Left hindlimb (tissue), 1 donor: ENCODE measurements at regions not wholly inside any gene's neighbourhood (a gene's known extent, or its start where the extent isn't known, plus 50 kb on each side); places are given as distances from the start of the nearest gene placed in this dataset.

Source experiments
- DNase-seq: peaks from one replicate; pipeline ENCODE4 v3.0.0-alpha.2; 2018

DNA sequence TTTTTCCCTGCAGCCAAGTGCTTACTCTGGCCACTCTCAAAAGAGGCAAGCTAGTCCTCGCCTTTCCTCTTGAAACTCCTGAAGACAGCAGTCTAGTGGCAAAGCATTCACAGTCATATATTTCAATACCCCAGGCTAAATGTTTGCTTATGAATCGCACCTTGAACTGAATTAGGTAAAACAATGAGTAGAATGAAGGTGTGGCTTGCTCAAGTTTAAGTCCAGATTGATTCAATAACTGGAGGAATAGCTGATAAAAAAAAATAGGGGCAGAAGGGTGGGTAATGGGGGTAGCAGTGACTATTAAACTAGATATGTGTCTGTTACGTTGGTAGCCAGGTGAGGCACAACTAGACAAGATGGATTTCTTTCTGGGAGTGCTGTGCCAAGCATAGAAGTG, 88.2 kb upstream of the EPB41L3 start:
- no peak for DNase-seq

DNA sequence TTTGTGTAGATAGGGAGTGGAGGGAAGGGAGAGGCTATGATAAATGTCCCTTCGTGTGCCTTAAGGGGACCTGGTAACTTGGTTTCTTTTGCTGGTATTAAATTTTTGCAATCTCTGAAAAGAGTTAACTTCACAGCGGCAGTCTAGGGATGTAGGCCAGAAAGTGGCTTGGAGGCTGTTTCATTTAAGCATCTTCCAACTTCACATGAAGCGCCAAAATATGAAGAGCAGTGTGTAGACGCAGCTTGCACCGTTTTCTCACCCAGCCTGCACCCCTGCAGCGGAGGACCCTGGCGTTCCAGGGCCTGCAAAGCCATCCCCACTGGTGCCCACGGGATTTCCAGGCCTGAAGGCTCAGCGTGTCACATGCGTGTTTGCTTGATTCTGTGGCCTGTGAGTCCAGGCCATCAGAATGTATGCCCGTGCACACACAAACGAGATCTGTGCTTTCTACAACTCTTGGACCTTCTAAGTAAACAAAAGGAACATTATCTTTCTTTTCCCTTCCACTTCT, 87.2 kb upstream of the EPB41L3 start:
- DNase-seq = no peak

DNA sequence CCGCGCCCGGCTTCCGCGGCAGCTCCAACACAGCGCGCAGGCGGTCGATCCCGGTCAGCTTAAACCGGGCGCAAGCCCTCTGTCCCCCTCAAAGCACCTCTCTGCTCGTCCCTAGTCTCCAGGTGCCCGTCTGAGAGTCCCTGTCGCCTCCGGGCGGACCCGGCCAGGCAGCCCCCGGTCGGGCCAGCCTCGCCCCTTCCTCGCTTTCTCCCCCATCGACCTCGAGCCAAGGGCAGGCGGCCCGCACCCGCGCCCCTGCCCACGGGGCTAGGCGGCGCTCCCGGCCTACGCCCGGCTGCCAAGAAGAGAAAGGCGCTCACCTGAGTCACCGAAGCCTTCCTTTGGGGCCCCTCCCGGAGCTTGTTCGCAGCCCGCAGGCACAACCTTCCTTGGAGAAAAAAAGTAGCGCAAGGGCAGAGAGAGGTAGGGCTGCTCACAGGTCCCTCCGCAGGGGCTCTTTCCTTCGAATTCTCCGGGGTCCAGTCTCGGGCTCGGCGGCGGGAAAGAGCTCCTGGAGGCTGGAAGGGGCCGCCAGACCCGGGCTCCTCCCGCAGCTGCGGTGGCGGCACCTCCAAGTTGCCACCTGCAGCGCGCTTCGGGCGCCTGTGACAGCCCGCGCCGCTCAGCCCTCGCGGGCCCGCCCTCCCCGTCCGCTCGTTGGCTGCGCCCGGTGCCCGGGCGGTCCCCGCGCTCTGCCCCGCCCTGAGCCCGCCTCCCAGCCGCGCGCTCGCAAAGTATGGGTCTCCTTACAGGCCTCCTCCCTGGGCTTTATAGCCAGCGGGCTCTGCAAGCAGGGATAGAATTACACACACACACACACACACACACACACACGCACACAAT, 86.5 kb upstream of the EPB41L3 start:
- DNase-seq = peak; percentile 86

DNA sequence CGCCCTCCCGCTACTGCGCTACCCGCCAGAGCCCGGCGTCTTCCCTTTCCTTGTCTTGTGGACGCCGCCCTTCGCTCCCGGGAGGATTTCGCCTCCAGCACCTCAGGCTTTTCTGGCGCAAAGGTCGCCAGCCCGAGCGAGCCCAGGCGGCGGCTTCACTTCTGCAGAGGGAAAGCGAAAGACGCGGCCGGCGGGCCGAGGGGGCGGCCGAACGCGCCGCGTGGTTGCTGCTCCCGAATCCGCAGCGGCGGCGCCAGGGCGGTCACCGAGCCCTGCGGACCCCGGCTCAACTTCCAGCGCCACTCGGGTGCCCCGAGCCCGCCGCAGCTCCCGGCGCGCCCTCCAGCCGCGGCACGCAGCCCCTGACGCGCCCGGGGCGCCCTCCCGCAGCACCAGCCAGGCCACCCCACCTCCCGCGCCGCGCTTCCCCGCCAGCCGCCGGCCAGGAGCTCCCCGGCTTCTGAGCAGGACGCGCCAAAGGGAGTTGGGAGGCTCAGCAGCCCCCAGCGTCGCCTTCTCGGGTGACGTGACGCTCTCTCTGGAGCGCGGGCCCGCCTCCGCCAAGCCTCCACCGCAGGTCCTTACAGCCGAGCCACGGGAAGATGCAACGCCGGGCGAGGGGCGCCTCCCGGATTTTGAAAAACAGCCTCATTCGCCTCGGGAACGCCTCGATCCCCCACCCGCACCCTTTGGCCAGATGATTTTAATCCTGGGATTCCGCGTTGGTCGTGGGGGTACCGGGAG, 84.9 kb upstream of the EPB41L3 start:
- peak; percentile 66 for DNase-seq

DNA sequence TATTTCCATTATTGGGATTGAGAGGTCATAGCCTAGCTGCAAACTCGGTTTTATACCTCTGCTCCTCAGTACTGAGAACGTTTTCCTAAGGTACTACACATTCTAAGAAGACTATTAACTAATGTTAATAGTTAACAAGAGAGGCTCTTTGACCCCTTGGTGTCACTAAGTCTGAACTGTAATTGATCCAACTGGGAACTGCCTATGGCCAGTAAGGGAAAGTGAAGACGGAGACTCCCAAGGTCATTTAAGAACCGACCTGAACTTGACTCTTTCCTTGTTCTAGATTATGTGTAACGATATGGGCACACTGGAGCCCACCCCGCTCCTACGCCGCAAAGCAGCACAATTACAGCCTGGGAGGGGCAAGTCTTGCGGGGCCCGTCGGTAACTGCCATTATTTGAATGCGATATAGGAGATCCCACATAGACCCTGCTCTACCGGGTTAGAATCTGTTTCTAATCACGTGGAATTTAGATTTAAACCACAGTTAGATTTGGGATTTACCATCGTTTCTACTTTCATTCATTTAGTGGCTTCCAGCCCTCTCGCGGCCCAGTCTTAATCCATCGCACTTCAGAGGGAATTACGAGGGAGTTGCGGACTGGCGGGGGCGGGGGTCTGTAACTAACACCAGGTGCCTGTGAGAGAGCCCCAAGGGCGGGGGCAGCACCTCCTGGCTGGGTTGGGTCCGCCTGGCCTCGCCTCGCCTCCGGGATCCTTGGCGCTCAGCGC, 84.1 kb upstream of the EPB41L3 start:
- no peak for DNase-seq

DNA sequence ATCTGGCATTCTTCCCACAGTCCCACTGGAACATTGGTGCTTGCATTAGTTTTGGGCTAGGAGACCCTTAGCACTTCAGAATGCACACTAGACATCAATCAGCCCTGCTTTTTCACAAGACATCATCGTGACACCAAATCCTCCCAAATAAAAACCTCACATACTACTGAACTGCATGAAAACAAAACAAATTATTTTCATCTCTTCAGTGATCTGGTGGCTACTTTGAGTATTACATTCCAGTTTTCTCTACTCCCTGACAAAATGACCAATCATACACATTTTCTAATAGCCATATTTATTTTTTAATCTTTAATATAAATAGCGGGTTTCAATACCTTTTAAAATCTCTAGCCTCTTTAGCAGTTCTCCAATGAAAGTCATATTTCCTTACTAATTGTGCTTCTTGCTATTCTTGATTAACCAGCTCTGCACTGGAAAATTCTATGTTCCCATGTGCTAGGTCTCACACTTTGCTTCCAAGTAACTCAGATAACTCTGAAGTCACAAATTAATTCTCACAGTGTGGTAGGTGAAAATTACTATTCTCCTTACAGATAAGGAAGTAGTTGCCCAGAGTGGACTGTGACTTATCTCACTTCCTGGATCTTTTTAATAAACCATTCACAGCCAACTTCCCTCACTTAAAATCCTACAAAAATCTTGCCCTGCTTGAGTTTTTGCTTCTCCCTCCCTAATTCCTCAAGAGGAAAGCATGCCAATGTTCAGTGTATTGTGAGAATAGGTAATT, 82.5 kb upstream of the EPB41L3 start:
- DNase-seq = no peak

DNA sequence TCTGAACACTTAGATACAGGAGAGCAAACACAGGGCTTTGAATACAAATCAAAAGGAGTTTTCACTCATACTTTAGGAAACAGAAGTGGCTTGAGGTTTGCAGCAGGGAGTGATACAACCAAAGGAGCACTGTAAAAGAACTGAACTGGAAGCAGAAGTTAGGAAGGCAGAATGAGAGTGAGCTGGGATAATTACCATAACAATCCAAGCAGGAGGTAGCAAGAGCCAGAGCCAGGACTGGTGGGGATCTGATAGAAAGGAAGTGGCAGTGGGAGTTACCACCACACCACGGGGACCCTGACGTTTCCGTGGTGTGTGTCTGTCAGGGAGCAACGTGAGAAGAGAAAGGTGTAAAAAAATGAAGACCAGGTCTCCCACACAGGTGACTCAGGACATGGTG, 81.3 kb upstream of the EPB41L3 start:
- no peak for DNase-seq

DNA sequence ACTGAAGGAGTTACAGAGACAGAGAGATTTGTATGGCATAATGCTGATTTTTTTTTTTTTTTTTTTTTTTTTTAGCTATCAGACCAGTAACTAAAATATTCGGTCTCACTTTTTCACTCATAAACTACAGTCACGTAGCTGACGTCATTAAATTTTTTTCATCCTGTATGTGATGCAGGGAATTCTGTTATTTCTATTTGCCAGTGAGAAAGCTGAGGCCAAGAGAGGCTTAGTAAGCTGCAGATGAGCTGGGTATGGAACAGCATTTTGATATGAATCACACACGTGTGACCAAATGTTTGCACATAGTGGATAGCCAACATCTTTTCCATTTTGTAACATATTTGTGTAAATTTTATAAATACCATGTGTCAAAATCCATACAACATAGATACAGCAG, 79.1 kb upstream of the EPB41L3 start:
- DNase-seq = no peak

DNA sequence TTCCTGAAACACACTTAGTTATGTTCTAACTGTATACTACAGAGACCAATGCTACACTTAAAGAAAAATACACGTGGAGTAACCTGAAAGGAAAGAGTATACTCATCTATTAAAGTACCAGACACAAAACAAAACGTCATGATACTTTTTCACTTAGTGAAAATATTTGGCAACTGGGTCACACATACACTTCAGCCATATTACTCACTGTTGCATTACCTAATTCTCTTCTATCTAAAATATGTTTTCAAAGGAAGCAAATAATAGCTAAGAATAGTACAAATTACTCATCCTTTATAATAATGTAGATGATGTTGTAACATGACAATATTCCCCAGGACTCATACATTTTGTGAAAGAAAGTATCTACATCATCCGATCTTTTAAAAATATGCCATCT, 76.5 kb upstream of the EPB41L3 start:
- no peak for DNase-seq

DNA sequence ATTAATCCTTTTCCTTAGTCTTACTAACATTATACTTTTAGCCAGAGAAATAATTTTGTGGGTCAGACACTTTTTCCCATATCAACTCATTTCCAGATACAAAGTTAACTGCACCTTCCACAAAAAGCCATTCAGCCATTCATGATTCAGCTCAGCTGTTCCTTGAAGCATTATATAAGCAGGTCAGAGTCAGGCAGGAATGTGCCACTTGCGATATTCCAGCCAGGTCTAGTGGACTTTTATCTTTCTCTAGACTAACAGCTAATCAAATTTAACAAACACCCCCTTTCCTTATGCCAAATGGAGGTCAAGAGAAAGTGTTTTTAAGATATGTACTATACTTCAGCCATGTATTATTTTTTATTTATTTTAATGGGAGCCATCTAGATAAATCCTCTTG, 75.6 kb upstream of the EPB41L3 start:
- DNase-seq = no peak

DNA sequence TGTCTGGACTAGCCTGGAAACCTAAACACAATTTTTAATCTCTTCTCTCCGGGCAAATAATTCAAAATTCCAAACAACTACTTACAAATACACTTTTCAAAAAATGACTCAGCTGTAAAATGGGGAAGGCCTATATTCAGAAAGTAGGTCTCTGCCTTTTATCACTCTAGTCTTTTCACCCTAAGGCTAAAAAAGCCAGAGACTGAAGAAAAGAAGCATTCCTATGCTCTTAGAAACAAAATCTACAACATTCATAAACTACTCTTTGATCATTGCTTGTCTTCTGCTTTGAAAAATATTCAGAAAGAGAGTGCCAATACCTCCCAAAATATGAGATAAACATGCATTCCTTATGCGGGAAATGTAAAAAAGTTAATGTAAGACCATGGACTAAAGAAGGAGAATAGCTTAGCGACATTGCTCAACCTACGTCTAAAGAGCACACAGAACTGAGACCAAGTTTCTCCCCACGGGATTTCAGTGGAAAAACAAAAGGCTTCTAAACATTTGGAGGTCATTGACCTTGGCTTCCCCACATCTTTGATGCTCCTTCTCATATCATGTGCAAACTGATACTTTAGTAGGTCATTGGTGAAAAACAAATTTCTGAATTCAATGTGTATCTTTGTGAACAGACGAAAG, 74.4 kb upstream of the EPB41L3 start:
- DNase-seq = no peak

DNA sequence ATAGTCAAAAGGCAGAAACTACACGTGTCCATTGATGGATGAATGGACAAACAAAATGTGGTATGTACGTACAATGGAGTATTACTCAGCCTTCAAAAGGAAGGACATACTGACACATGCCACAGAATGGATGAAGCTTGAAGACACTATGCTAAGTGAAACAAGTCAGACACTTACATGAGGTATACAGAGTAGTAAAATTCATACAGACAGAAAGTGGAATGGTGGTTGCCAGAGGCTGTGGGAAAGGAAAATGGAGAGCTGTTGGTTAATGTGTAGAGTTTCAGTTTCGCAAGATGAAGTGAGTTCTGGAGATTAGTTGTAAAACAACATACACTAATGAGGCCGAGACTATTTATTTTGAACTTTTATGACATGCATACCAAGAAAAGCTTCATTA, 67.4 kb upstream of the EPB41L3 start:
- DNase-seq = no peak

DNA sequence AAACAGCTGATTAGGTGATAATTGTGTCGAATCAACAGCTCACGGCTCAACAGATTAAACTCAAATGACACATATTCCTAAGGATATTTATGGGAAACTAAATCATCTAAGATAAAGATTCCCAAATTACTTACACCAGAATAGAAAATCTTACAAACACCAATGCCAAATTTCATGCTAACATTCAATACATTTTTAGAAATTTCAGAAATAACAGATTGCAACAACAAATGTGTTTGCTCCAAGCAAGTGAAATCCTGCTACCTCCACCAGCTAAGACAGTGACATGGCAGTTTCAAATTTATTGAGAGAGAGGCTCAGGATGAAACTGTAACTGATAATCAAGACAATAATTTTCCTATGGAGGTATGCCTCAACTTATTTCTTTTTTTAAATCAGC, 65.0 kb upstream of the EPB41L3 start:
- no peak for DNase-seq

DNA sequence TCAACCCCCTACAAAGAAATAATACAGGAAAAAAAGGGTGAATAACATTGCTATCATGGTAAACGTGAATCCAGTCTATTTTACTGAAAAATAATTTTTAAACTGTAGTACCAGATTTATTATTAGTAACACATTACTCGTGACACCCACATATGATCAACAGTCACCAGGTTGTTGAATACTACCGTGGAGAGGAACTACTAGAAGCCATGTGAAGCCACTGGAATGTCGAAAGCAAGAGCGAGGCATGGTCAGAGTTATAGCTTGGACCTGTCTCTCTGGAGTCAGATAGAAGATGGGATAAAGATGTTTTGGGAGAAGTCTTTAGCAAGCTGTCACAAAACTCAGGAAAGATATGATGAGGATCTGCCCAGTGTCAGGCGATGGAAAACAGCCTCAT, 63.2 kb upstream of the EPB41L3 start:
- DNase-seq = no peak

DNA sequence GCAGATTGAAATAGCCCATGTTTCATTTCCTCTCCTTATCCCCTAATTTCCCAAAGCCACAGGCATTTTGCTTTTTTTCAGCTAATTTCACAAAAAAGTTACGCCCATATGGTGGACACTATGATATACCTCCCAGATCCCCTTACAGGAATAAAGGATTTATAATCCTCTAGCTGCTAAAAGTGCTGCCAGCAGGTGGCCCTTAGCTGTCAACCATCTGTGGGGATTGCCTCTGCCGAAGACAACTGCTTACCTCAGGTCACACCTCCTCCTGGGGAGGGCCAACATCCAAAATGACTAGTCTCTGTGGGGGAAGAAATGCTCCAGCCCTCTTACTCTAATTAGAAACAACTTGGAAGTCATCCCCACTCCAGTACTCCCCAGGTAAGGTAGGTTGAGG, 61.0 kb upstream of the EPB41L3 start:
- DNase-seq = no peak

DNA sequence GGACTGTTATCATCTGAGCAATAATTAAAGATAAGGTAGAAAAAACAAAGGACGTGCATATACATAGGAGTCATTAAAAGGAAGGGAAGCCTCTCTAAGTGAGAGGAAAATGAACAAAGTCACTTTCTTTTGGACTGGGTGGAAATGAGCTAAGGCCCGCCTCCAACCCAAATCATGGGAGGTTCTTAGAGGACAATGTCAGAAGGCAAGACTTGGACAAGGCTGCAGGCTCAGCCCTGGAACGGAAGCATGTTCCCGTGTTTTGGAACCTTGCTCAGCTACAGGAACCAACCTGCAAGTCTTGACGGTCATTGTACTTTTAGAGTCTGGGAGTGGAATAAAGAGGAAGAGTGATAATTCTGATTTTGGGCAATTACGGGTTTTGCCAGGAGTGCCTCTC, 59.4 kb upstream of the EPB41L3 start:
- DNase-seq = no peak

DNA sequence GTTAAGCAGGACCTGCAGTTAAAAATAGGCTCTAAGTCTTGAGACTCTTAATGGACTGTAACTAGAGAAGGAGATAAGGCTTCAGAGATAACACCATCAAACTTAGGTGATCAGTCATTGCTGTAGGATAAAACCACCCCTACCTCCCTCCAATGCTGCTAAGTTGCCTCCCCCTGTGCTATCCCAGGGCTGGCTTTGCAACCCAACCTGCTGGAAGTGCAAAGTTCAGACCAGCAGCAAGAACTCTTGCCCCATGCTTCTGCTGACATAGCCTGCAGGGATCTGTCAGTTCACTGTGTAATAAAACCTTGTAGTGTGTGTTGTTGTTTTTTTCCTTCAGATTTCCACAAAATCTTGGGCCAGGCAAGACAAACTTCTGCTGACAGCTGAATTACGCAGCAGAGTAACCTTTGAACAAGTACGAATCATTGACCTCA, 57.4 kb upstream of the EPB41L3 start:
- DNase-seq = no peak

DNA sequence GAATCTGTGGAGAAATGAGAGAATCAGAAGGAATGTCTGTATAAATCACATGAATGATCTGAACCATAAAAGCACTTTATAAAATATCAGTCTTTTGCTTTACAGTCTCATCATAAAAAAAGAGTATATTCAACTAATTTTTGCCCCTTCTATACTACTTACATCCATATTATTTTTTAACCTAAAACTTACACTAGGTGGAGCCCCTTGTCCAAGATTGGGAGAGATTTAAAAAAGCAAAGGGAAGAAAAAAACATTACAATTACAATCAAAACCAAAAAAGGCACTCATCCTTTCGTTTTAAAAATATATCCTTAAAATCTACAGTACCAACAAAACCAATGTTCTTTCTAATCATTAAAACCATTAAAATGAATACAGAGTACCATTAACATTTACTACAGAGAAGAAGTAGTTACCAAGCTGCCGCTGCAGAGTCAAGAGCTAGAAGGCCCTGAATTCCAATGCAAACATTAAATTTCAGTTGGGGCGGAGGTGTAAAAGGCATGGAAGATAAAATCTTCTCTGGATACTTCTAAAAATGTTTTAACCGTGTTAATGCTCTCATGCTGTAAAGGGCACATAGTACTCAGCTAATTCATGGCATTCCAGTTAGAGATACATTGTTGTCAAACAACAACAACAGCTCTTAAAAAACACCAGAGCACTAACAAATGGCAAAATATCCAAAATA, 56.7 kb upstream of the EPB41L3 start:
- DNase-seq = no peak

DNA sequence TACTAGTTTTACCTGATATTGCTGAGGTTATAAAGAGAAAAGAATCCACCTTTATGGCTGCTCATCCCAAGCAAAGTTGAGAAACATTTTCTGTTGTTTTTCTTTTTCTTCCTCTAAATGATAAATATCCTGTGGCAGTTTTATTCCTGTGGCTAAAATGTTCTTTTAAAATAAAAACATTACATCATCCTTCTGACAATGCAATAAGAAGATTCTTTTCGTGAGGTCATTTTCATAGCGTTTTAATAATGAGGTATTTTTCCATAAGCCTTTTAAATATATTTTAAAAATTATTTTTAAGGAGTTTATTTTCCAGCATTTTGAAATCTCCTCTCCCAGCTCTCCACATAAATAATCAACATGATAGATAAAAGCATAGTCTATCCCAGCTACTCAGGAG, 52.8 kb upstream of the EPB41L3 start:
- no peak for DNase-seq
